ENCODE measurements at regions not wholly inside any gene's neighbourhood (a gene's known extent, or its start where the extent isn't known, plus 50 kb on each side); places are given as distances from the start of the nearest gene placed in this dataset.
"Not testable (repeated sequence)": the region's sequence is repeated elsewhere in the genome, so short reads cannot be mapped to it uniquely, and the experiment has no call there.

DNA sequence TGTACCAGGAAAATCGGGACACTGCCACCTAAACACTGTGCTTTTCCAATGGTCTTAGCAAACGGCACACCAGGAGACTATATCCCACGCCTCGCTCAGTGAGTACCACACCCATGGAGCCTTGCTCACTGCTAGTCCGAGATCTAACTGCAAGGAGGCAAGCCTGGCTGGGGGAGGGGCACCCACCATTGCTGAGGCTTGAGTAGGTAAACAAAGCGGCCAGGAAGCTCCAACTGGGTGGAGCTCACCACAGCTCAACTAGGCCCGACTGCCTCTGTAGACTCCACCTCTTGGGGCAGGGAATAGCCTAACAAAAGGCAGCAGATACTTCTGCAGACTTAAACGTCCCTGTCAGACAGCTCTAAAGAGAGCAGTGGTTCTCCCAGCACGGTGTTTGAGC lies 1216.6 kb downstream of the STIM2 start:
- TF ChIP-seq, protein P1, sequence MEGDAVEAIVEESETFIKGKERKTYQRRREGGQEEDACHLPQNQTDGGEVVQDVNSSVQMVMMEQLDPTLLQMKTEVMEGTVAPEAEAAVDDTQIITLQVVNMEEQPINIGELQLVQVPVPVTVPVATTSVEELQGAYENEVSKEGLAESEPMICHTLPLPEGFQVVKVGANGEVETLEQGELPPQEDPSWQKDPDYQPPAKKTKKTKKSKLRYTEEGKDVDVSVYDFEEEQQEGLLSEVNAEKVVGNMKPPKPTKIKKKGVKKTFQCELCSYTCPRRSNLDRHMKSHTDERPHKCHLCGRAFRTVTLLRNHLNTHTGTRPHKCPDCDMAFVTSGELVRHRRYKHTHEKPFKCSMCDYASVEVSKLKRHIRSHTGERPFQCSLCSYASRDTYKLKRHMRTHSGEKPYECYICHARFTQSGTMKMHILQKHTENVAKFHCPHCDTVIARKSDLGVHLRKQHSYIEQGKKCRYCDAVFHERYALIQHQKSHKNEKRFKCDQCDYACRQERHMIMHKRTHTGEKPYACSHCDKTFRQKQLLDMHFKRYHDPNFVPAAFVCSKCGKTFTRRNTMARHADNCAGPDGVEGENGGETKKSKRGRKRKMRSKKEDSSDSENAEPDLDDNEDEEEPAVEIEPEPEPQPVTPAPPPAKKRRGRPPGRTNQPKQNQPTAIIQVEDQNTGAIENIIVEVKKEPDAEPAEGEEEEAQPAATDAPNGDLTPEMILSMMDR (IDR thresholded peaks at IDR 0.05), result not testable (repeated sequence)
- TF ChIP-seq POLR2A (IDR thresholded peaks at IDR 0.05), result not testable (repeated sequence)
